Neural progenitor cell (in vitro differentiated cells): ENCODE measurements at regions not wholly inside any gene's neighbourhood (a gene's known extent, or its start where the extent isn't known, plus 50 kb on each side); places are given as distances from the start of the nearest gene placed in this dataset.

Experiments
- DNase-seq: peaks from one replicate; pipeline ENCODE4 v3.0.0-alpha.2; 2016; ENCODE audit warnings: low spot score
- H2AFZ ChIP-seq: fragments of 200-600 bp; sonication (generic); replicated peaks from 2 replicates; pipeline ENCODE4 v1.6.1; 2016; ENCODE audit warnings: antibody characterized with exemption
- H3F3A ChIP-seq: fragments of 200-600 bp; sonication (generic); 2 replicates; pipeline ENCODE4 v1.6.1; 2016; ENCODE audit warnings: antibody characterized with exemption, low read depth
- H3K27ac ChIP-seq: fragments of 200-600 bp; sonication (generic); 2 replicates; pipeline ENCODE4 v1.5.1; 2016; ENCODE audit warnings: mild to moderate bottlenecking
- H3K27me3 ChIP-seq: fragments of 200-600 bp; sonication (generic); 2 replicates; pipeline ENCODE4 v1.6.1; 2016; ENCODE audit warnings: mild to moderate bottlenecking, moderate library complexity
- H3K36me3 ChIP-seq: fragments of 200-600 bp; sonication (generic); 2 replicates; pipeline ENCODE4 v1.5.1; 2016
- H3K4me1 ChIP-seq: fragments of 200-600 bp; sonication (generic); 2 replicates; pipeline ENCODE4 v1.6.1; 2016; ENCODE audit warnings: mixed run types
- H3K4me2 ChIP-seq: fragments of 200-600 bp; sonication (generic); 2 replicates; pipeline ENCODE4 v1.6.1; 2016
- H3K4me3 ChIP-seq: fragments of 200-600 bp; sonication (generic); 2 replicates; pipeline ENCODE4 v1.5.1; 2016
- H3K79me2 ChIP-seq: fragments of 200-600 bp; sonication (generic); 2 replicates; pipeline ENCODE4 v1.6.1; 2016; ENCODE audit warnings: low read depth
- H3K9ac ChIP-seq: fragments of 200-600 bp; sonication (generic); 2 replicates; pipeline ENCODE4 v1.6.1; 2016
- H3K9me3 ChIP-seq: fragments of 200-600 bp; sonication (generic); 2 replicates; pipeline ENCODE4 v1.5.1; 2016; ENCODE audit warnings: low read depth
- H4K20me1 ChIP-seq: fragments of 200-600 bp; sonication (generic); 2 replicates; pipeline ENCODE4 v1.6.1; 2016; ENCODE audit warnings: low read depth
- H3K27ac Mint-ChIP-seq: 3 replicates; pipeline ENCODE4 v1.8.0; 2021; ENCODE audit warnings: mixed read lengths
- H3K27me3 Mint-ChIP-seq: 2 replicates; pipeline ENCODE4 v1.8.0; 2022; ENCODE audit warnings: low read depth, mild to moderate bottlenecking, inconsistent platforms, moderate library complexity, mixed read lengths; ENCODE audit not compliant: insufficient read depth
- H3K36me3 Mint-ChIP-seq: 3 replicates; pipeline ENCODE4 v1.8.0; 2021; ENCODE audit warnings: mixed read lengths
- H3K4me1 Mint-ChIP-seq: 3 replicates; pipeline ENCODE4 v1.8.0; 2021; ENCODE audit warnings: mixed read lengths
- H3K4me3 Mint-ChIP-seq: 3 replicates; pipeline ENCODE4 v1.8.0; 2021; ENCODE audit warnings: mild to moderate bottlenecking, moderate library complexity, mixed read lengths
- H3K9me3 Mint-ChIP-seq: 3 replicates; pipeline ENCODE4 v1.8.0; 2020; ENCODE audit warnings: mixed read lengths
- CTCF ChIP-seq: fragments of 200-600 bp; sonication (generic); IDR thresholded peaks from 2 replicates; pipeline ENCODE4 v1.5.1; 2017; ENCODE audit warnings: antibody characterized with exemption, mild to moderate bottlenecking
- EZH2 ChIP-seq: fragments of 200-600 bp; sonication (generic); IDR thresholded peaks from 2 replicates; pipeline ENCODE4 v1.6.1; 2017; ENCODE audit warnings: antibody characterized with exemption, mild to moderate bottlenecking, moderate library complexity
- EZH2phosphoT487 ChIP-seq: fragments of 200-600 bp; sonication (generic); IDR thresholded peaks from 2 replicates; pipeline ENCODE4 v1.6.1; 2017; ENCODE audit warnings: antibody characterized with exemption

- no peak overlapping the region for H3K4me2 ChIP-seq
- Mint-ChIP-seq H3K9me3 (peaks cover 12% of the 10 kb centered on the region), H3K4me3 (no peak overlapping the region), H3K27me3 (peaks cover 2% of the 10 kb centered on the region), H3K36me3 (no peaks in the 10 kb centered on the region), H3K4me1 (no peaks in the 10 kb centered on the region), H3K27ac (no peak overlapping the region)
- H3K4me3 ChIP-seq = no peak overlapping the region
- H3F3A ChIP-seq = no peaks in the 10 kb centered on the region
- no peak overlapping the region for H3K9ac ChIP-seq
- H3K27ac ChIP-seq = no peak overlapping the region
- H3K36me3 ChIP-seq = no peaks in the 10 kb centered on the region
- no peaks in the 10 kb centered on the region for H3K27me3 ChIP-seq
- DNase-seq = no peak
- no peaks in the 10 kb centered on the region for H4K20me1 ChIP-seq
- H3K9me3 ChIP-seq = no peaks in the 10 kb centered on the region
- TF ChIP-seq EZH2 (no peak), CTCF (no peak), EZH2phosphoT487 (no peak)
- H2AFZ ChIP-seq = no peak overlapping the region
- no peaks in the 10 kb centered on the region for H3K79me2 ChIP-seq
- H3K4me1 ChIP-seq = no peaks in the 10 kb centered on the region
These were observed 509.9 kb downstream of the GRXCR1 start for GRCh38 chr4:43402393-43402792.

- TF ChIP-seq EZH2 (no peak), CTCF (no peak), EZH2phosphoT487 (no peak)
- H3K4me1 Mint-ChIP-seq = no peaks in the 10 kb centered on the region
- H3K9me3 Mint-ChIP-seq = peaks cover 20% of the 10 kb centered on the region
These were observed 518.1 kb downstream of the GRXCR1 start for GRCh38 chr4:43410636-43411035.

GRCh38 chr4:43411226-43411625 is 518.7 kb downstream of the GRXCR1 start:
- Mint-ChIP-seq H3K4me3 (no peak overlapping the region), H3K36me3 (no peaks in the 10 kb centered on the region), H3K27me3 (no peaks in the 10 kb centered on the region), H3K27ac (no peak overlapping the region), H3K9me3 (peaks cover 16% of the 10 kb centered on the region), H3K4me1 (no peaks in the 10 kb centered on the region)
- H3K4me1 ChIP-seq = no peaks in the 10 kb centered on the region
- H3K36me3 ChIP-seq = no peaks in the 10 kb centered on the region
- H3F3A ChIP-seq = no peaks in the 10 kb centered on the region
- H3K9me3 ChIP-seq = no peaks in the 10 kb centered on the region
- TF ChIP-seq EZH2phosphoT487 (no peak), CTCF (no peak), EZH2 (no peak)
- H4K20me1 ChIP-seq = no peaks in the 10 kb centered on the region
- no peak overlapping the region for H3K27ac ChIP-seq
- no peak overlapping the region for H3K4me3 ChIP-seq
- DNase-seq = no peak
- H3K9ac ChIP-seq = no peak overlapping the region
- H2AFZ ChIP-seq = no peak overlapping the region
- H3K27me3 ChIP-seq = no peaks in the 10 kb centered on the region
- no peaks in the 10 kb centered on the region for H3K79me2 ChIP-seq
- no peak overlapping the region for H3K4me2 ChIP-seq

More at GRCh38 chr4:43410636-43411035, 518.1 kb downstream of the GRXCR1 start:
- H3K9ac ChIP-seq = no peak overlapping the region
- no peak for DNase-seq
- no peaks in the 10 kb centered on the region for H3F3A ChIP-seq
- no peak overlapping the region for H3K27ac Mint-ChIP-seq
- H3K27me3 ChIP-seq = no peaks in the 10 kb centered on the region
- H3K27ac ChIP-seq = no peak overlapping the region
- no peaks in the 10 kb centered on the region for H3K36me3 ChIP-seq
- H3K79me2 ChIP-seq = no peaks in the 10 kb centered on the region
- no peaks in the 10 kb centered on the region for H3K36me3 Mint-ChIP-seq
- H3K4me3 Mint-ChIP-seq = no peak overlapping the region
- H3K4me1 ChIP-seq = no peaks in the 10 kb centered on the region
- no peaks in the 10 kb centered on the region for H4K20me1 ChIP-seq
- H3K4me3 ChIP-seq = no peak overlapping the region
- H3K9me3 ChIP-seq = no peaks in the 10 kb centered on the region
- no peaks in the 10 kb centered on the region for H3K27me3 Mint-ChIP-seq
- H3K4me2 ChIP-seq = no peak overlapping the region
- no peak overlapping the region for H2AFZ ChIP-seq

GRCh38 chr4:43423276-43423675 is 530.8 kb downstream of the GRXCR1 start:
- Histone ChIP-seq H3K4me1 (no peaks in the 10 kb centered on the region), H4K20me1 (no peaks in the 10 kb centered on the region), H3K4me2 (no peak overlapping the region), H3K27me3 (no peaks in the 10 kb centered on the region), H3K36me3 (no peaks in the 10 kb centered on the region), H3K4me3 (no peak overlapping the region), H3K79me2 (no peaks in the 10 kb centered on the region), H2AFZ (no peak overlapping the region), H3K9me3 (no peaks in the 10 kb centered on the region), H3K27ac (no peak overlapping the region), H3K9ac (no peak overlapping the region), H3F3A (no peaks in the 10 kb centered on the region)
- no peak for DNase-seq
- Mint-ChIP-seq H3K27ac (no peak overlapping the region), H3K27me3 (peaks cover 2% of the 10 kb centered on the region), H3K36me3 (no peaks in the 10 kb centered on the region), H3K4me3 (no peak overlapping the region), H3K9me3 (no peaks in the 10 kb centered on the region), H3K4me1 (no peaks in the 10 kb centered on the region)
- TF ChIP-seq EZH2 = no peak
